ENCODE measurements at regions not wholly inside any gene's neighbourhood (a gene's known extent, or its start where the extent isn't known, plus 50 kb on each side); places are given as distances from the start of the nearest gene placed in this dataset.
"Not testable (repeated sequence)": the region's sequence is repeated elsewhere in the genome, so short reads cannot be mapped to it uniquely, and the experiment has no call there.

DNA sequence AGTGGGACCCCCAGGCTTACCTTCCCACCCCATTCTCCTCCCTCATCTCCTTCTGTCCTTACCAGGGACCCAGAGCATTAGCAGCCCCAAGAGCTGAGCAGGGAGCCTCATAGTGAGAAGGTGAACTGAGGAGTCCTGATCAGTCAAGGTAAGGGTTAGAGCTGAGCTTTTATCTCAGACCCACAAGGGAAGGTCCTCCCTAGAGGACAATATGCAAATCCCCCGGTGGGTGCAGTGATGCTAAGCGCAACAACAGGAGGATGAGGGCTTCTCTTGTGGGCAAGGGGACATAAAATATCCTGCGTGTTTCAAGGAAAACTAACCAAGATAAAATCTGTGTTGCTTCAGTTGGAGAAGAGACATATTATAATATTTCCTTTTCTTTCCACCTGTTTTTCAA is 505.2 kb downstream of the RPIA start:
- H3K36me3 ChIP-seq (ENCODE audit: control insufficient read depth in 2 of 2, insufficient read depth in 2 of 2, low read length in 1 of 2); intact Hi-C loops (cut with micrococcal nuclease; ENCODE audit: unreplicated experiment); H3K79me2 ChIP-seq (ENCODE audit: control insufficient read depth, insufficient read depth, low read length); ATAC-seq; H2AFZ ChIP-seq (ENCODE audit: control insufficient read depth, low read depth, low read length); POLR2A ChIA-PET; in situ Hi-C loops (cut with MboI); H4K20me1 ChIP-seq (ENCODE audit: control insufficient read depth, insufficient read depth); CTCF ChIA-PET; H3K9ac ChIP-seq (ENCODE audit: control insufficient read depth, insufficient read depth, low read length); SMC1A ChIA-PET (ENCODE audit: uncharacterized antibody, unreplicated experiment); H3K4me2 ChIP-seq (ENCODE audit: control insufficient read depth, insufficient read depth); H3K4me1 ChIP-seq (ENCODE audit: control insufficient read depth, insufficient read depth, low read length); H3K4me3 ChIP-seq; H3K9me3 ChIP-seq (replicated peaks; ENCODE audit: control insufficient read depth, insufficient read depth, low read length); H3K27me3 ChIP-seq (replicated peaks in 1 of 2; ENCODE audit: control insufficient read depth in 2 of 2, insufficient read depth in 2 of 2, low read length in 1 of 2); RAD21 ChIA-PET (ENCODE audit: unreplicated experiment); FAIRE-seq; BruUV-seq (replicated peaks); H3K27ac ChIP-seq (ENCODE audit: control insufficient read depth, insufficient read depth); DNase-seq (ENCODE audit: low read depth, low spot score): not testable (repeated sequence)
- no CpG with 5 or more reads among the region's 3 CpGs for WGBS (ENCODE audit: insufficient coverage, insufficient replicate concordance, low lambda C conversion rate, missing lambda C conversion rate)

GRCh38 chr2:89198026-89198425 is 506.6 kb downstream of the RPIA start:
- H3K79me2 ChIP-seq (ENCODE audit: control insufficient read depth, insufficient read depth, low read length); H3K4me2 ChIP-seq (ENCODE audit: control insufficient read depth, insufficient read depth); POLR2A ChIA-PET; intact Hi-C loops (cut with micrococcal nuclease; ENCODE audit: unreplicated experiment); FAIRE-seq; H3K27ac ChIP-seq (ENCODE audit: control insufficient read depth, insufficient read depth); H4K20me1 ChIP-seq (ENCODE audit: control insufficient read depth, insufficient read depth); H3K36me3 ChIP-seq (ENCODE audit: control insufficient read depth in 2 of 2, insufficient read depth in 2 of 2, low read length in 1 of 2); H3K9me3 ChIP-seq (replicated peaks; ENCODE audit: control insufficient read depth, insufficient read depth, low read length); CTCF ChIA-PET; H3K4me3 ChIP-seq; DNase-seq (ENCODE audit: low read depth, low spot score); H2AFZ ChIP-seq (ENCODE audit: control insufficient read depth, low read depth, low read length); ATAC-seq; H3K9ac ChIP-seq (ENCODE audit: control insufficient read depth, insufficient read depth, low read length); H3K4me1 ChIP-seq (ENCODE audit: control insufficient read depth, insufficient read depth, low read length); H3K27me3 ChIP-seq (replicated peaks in 1 of 2; ENCODE audit: control insufficient read depth in 2 of 2, insufficient read depth in 2 of 2, low read length in 1 of 2); BruUV-seq (replicated peaks); SMC1A ChIA-PET (ENCODE audit: uncharacterized antibody, unreplicated experiment); RAD21 ChIA-PET (ENCODE audit: unreplicated experiment); in situ Hi-C loops (cut with MboI): not testable (repeated sequence)
- WGBS (ENCODE audit: insufficient coverage, insufficient replicate concordance, low lambda C conversion rate, missing lambda C conversion rate): 43% methylated on average over 7 of the region's 7 CpGs

DNA sequence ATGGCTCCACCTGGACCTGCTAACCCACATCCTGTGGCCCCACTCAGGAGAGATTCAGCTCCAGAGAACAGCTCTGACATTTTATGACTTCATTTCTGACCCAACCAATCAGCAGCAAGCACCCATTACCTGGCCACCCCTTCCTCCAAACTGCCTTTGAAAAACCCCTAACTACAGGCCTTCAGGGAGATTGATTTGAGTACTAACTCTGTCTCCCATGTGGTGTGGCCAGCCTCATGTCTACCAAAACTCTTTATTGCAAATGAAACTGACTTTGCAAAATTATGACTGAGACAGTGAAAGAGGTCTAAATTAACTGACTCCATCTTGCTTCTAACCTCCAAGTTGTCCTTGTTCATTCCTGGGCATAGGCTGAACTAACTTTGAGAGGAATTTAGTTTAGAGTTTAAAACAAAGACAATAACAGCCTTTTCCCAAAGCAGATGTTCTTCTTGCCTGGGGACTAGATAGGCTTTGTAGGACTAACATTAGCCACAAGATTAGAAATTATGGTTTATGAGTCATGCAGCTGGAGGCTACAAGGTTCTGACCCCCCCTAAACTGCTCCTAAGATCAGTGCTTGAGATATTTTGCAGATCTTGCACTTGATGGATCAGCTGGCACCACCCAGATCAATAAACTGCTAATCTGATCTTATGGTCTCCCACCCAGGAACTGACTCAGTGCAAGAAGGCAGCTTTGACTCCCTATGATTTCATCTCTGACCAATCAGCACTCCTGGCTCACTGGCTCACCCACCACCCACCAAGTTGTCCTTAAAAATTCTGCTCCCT is 508.2 kb downstream of the RPIA start:
- H4K20me1 ChIP-seq (ENCODE audit: control insufficient read depth, insufficient read depth); SMC1A ChIA-PET (ENCODE audit: uncharacterized antibody, unreplicated experiment); H3K4me1 ChIP-seq (ENCODE audit: control insufficient read depth, insufficient read depth, low read length); in situ Hi-C loops (cut with MboI); DNase-seq (ENCODE audit: low read depth, low spot score); ATAC-seq; H3K9me3 ChIP-seq (replicated peaks; ENCODE audit: control insufficient read depth, insufficient read depth, low read length); H3K79me2 ChIP-seq (ENCODE audit: control insufficient read depth, insufficient read depth, low read length); H3K36me3 ChIP-seq (ENCODE audit: control insufficient read depth in 2 of 2, insufficient read depth in 2 of 2, low read length in 1 of 2); H3K4me3 ChIP-seq; BruUV-seq (replicated peaks); CTCF ChIA-PET; H3K4me2 ChIP-seq (ENCODE audit: control insufficient read depth, insufficient read depth); intact Hi-C loops (cut with micrococcal nuclease; ENCODE audit: unreplicated experiment); FAIRE-seq; H2AFZ ChIP-seq (ENCODE audit: control insufficient read depth, low read depth, low read length); H3K9ac ChIP-seq (ENCODE audit: control insufficient read depth, insufficient read depth, low read length); POLR2A ChIA-PET; H3K27me3 ChIP-seq (replicated peaks in 1 of 2; ENCODE audit: control insufficient read depth in 2 of 2, insufficient read depth in 2 of 2, low read length in 1 of 2); H3K27ac ChIP-seq (ENCODE audit: control insufficient read depth, insufficient read depth); RAD21 ChIA-PET (ENCODE audit: unreplicated experiment): not testable (repeated sequence)

GRCh38 chr2:89200247-89200527 is 508.7 kb downstream of the RPIA start:
- H3K27ac ChIP-seq (ENCODE audit: control insufficient read depth, insufficient read depth); H2AFZ ChIP-seq (ENCODE audit: control insufficient read depth, low read depth, low read length); H3K79me2 ChIP-seq (ENCODE audit: control insufficient read depth, insufficient read depth, low read length); H3K9ac ChIP-seq (ENCODE audit: control insufficient read depth, insufficient read depth, low read length); H3K4me2 ChIP-seq (ENCODE audit: control insufficient read depth, insufficient read depth); H3K36me3 ChIP-seq (ENCODE audit: control insufficient read depth in 2 of 2, insufficient read depth in 2 of 2, low read length in 1 of 2); ATAC-seq; H3K9me3 ChIP-seq (replicated peaks; ENCODE audit: control insufficient read depth, insufficient read depth, low read length); H3K4me3 ChIP-seq; H4K20me1 ChIP-seq (ENCODE audit: control insufficient read depth, insufficient read depth); H3K27me3 ChIP-seq (replicated peaks in 1 of 2; ENCODE audit: control insufficient read depth in 2 of 2, insufficient read depth in 2 of 2, low read length in 1 of 2); RAD21 ChIA-PET (ENCODE audit: unreplicated experiment); CTCF ChIA-PET; H3K4me1 ChIP-seq (ENCODE audit: control insufficient read depth, insufficient read depth, low read length); SMC1A ChIA-PET (ENCODE audit: uncharacterized antibody, unreplicated experiment); BruUV-seq (replicated peaks); POLR2A ChIA-PET; intact Hi-C loops (cut with micrococcal nuclease; ENCODE audit: unreplicated experiment); in situ Hi-C loops (cut with MboI); FAIRE-seq; DNase-seq (ENCODE audit: low read depth, low spot score): not testable (repeated sequence)
- 1% methylated on average over 4 of the region's 4 CpGs for WGBS (ENCODE audit: insufficient coverage, insufficient replicate concordance, low lambda C conversion rate, missing lambda C conversion rate)
